ENCODE measurements at regions not wholly inside any gene's neighbourhood (a gene's known extent, or its start where the extent isn't known, plus 50 kb on each side); places are given as distances from the start of the nearest gene placed in this dataset.

DNA sequence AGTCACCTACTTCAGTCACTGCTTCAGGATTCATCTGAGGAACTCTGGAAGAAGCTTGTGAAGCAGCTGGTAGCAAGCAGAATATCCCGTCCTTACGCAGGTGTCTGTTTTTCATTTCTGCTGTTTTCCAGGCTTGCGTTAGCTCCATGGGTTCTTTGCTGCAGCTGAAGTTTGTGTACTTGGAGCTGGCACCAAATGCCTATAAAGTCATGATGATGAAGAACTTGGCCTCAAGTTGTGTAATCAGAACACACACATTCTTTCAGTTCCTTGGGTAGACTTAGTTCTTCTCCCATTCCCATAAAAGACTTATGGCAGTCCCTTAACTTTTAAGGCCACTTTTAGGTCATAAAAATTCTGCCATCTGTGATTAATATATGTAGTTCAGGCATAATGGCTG lies 116.7 kb downstream of the LRRC70 start:
- no peak for DNase-seq

DNA sequence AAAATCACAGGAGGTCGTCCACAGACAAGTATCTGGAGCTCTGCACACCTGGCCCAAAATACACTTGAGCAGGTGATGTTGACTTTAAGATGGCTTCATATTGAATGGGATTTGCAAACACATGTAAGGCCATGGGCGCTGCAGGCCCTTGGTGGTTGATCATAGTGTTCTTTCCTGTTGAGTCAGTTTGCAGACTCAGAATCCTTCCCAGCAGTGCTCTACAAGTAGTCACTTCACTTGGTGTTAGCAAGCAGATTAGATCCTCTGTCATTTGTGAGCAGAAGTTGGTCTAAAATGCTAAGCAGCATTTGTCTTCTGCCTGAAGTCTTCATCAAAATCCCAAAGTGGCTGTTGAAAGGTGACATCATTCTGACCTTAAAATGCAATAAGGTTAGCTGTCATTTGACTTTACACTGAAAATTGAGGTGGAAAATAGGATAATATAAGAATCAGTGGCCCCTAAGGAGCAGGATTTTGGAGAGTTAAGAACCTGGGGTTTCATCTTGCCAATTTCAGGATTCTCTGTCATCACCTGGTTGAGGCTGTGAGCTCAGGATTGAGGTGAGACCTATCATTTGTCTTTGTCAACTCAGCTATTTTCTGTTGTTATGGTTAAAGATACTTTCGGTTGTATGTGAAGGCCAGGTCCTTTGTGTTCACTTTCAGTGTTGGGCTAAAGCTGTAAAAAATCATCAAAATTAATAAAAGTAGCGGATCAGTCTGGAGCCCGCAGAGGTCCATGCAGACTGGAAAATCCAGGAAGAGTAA lies 114.5 kb downstream of the LRRC70 start:
- DNase-seq = no peak

DNA sequence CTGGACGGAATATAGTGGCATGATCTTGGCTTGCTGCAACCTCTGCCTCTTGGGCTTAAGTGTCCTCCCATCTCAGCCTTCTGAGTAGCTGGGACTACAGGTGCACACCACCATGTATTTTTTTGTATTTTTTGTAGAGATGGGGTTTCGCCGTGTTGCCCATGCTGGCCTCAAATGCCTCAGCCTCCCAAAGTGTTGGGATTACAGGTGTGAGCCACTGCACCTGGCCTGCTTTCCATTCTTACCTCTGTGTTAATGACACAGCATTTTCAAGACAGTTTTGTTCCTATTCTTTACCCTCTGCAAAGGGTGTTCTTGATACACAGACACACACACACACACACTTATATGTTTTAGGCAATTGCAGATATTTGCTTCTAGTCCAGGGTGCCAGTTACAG lies 113.3 kb downstream of the LRRC70 start:
- no peak for DNase-seq

DNA sequence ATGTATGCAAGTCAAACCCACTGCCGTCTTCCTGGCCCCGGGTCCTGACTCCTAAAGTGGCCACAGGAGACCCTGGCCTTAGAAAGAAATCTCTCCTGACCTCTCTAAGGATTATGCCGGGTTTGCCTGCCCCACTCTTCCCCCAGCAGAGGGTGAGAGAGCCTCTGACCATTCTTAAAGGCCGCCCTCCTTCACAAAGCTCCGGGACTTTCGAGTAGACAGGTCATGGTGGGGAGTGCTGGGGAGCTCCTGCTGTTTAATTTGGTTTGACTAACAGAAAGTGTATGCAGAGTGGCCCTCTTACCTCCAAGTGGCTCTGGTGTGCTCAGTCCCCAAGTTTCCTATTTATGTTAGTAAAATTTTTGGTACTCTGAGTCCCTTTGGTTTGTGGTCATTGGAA lies 111.8 kb downstream of the LRRC70 start:
- no peak for DNase-seq

DNA sequence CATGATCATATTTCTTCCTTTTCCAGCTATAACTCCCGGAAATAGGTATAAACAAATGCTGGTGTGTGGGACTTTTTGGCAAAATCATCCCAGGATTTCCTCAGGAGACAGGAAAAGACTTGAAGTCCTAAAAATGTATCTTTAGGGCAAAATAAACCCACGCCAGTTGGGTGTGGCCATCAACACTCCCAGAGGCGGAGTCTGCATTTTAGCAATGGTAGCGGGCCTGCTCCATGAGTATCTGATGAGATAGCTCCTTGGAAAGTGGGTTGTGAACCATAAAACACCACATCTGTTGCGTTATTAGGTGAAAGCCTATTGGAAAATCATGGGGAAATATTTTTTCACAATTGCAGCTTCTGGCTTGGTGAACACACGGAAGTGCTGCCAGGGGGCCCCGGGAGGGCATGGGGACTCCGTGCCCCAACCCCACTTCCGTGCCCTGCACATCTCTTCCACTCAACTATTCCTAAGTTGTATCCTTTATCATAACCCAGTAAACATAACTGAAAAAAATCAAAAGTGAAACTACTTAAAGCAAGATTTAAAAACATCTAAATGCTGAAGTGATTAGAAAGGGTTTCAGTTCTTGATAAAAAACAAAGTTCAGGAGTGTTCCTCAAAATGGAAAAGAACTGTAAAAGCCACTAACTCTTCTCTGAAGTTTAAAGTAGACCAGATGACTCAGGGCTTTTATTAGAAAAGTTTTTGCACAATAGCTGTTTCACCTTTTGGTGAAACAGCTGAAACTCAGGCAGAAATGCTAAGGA lies 111.2 kb downstream of the LRRC70 start:
- no peak for DNase-seq

DNA sequence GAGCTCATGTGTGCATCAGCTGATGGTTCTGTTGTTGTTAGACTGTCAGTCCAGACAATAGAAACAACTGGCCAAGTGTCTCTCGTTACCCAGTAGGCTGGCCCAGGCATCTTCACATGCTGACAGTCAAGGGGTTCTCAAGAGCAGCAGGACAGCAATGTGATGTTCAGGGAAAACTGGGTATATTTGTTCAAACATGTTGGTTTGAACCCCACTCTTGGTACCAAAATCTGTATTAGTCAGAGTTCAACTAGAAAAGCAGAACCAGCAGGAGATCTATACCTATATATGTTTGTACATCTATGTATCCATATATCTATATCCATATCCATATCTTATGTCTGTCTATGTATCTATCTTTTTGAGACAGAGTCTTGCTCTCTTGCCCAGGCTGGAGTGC lies 108.1 kb downstream of the LRRC70 start:
- no peak for DNase-seq

DNA sequence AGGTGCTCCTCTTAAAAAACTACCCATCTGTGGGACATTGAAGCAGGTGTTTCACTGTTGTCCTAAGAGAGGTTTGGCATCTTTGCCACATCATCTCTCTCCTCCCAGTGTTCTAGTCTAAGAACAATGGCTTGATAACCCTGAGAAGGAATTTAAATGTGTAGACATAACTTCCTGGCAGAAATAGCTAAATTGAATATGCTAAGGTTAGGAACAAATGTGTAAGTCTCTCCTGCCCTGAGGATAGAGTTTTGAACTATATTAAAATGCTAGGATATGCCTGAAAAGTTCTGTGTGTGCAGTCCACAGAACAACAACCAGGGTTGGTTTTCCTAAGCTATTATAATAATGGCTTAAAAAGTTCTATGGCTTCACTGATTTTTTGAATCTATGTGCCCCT lies 106.6 kb downstream of the LRRC70 start:
- DNase-seq = no peak

DNA sequence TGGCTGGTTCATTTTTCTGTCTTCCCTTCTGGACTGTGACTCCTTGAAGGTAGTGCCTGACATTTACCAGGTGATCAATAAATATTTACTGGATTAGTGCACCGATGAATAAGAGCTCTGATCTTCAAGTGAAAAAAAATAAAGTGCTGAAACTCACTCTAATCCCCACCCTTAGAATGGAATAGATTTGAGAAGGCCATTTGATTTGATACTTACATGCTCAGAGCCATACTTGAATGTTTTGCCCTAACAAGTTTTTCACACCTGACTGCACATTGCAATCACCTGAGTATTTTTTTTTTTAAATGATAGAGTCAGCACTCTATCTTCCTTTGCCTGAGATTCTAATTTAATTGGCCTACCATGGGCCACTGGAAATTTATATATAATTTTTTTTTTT lies 105.7 kb downstream of the LRRC70 start:
- DNase-seq = no peak

DNA sequence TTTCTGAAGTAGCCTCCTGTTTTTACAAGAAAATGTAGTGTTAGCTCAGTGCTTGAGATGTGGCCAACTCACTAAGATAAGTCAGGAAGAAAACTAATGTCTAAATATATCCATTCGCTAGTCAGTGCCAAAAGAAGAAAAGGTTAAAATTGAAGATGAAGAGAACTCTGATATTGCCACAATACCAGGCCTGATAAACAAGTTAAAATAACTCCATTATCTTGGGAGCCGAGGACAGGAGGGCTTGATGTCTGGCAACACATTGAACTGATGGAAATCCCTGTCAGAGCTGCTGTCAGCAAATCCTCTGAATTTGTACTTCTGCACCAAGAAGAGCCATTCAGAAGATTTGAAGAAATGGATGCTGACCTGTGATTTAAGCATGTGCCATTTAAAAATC lies 103.4 kb downstream of the LRRC70 start:
- DNase-seq = no peak

DNA sequence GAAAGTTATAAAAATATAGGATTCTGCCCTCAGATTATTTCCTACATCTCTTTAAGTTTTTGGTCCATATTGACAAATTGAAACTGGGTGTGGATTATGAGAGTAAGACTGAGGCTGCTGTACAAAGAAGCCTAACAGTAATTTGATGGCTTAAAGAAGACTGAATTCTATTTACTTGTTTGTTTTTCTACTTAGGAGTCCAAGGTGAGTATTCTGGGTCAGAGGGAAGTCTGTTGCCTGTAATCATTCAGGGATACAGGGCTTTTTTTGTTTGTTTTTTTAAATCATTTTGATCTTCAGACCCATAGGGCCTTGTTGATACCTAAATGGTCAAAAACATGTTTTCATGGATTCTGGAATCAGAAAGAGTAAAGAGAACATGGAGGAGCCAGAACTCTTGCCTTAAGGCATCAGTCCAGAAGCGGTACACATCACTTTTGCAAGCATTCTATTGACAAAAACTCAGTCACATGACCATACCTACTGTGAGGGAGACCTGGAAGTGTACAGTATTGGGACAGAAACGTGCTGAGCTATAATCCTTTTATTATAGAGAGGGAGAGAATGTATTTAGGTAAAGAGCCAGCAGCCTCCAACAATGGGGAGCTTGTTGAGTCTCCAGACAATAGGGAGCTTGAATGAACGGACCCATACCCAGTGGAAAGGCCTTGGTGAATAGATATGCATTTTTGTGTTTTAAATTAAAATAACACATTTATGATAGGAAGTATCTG lies 102.7 kb downstream of the LRRC70 start:
- DNase-seq = no peak

DNA sequence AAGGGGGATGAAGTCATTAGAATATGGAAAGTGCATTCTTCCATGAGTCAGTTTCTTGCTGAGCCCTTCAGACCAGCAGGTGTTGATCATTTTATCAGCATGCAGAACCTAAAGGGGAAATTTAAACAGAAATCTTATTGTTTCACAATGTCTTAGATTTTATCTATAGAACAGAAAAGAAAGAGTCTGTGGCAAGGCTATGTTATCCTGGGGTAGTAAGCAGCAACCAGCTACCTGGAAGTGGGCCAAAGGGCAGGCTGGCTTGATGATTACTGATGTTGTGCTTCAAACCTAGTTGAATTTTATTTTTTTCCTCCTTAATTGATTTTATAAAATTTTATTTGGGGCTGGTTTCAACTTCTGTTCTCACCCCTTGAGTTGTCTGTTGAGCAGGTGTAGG lies 101.5 kb downstream of the LRRC70 start:
- DNase-seq = no peak

Data from NCI-H226 (cell line).